Stimulated activated CD8-positive, alpha-beta memory T cell treated with anti-CD3 and anti-CD28 coated beads, Interleukin-7, amount 100 ng/mL, for 24 hours (primary cell): ENCODE measurements at regions not wholly inside any gene's neighbourhood (a gene's known extent, or its start where the extent isn't known, plus 50 kb on each side); places are given as distances from the start of the nearest gene placed in this dataset.
"Not testable (repeated sequence)": the region's sequence is repeated elsewhere in the genome, so short reads cannot be mapped to it uniquely, and the experiment has no call there.

Source experiments
- DNase-seq: peaks from one replicate; pipeline ENCODE4 v3.0.0-alpha.2; 2020; ENCODE audit warnings: low read depth

DNA sequence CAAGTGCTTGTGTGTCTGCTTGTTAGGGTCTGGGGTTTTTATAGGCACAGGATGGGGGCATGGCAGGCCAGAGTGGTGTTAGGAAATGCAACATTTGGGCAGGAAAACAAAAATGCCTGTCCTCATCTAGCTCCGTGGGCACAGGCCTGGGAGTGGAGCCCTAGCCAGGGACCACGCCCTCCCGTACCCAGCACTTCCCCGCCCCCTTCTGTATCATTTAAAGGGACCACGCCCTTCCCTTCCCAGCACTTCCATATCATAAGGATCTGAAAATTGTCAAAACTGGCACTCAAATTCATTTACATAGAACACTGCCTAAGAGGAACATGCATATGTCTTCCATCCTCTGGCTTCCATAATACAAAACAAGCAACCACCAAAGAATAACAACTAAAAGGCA lies 185.8 kb downstream of the B3GLCT start:
- DNase-seq, result no peak

- no peak for DNase-seq
Observed at GRCh38 chr13:31394506-31394905, 194.7 kb downstream of the B3GLCT start.

DNA sequence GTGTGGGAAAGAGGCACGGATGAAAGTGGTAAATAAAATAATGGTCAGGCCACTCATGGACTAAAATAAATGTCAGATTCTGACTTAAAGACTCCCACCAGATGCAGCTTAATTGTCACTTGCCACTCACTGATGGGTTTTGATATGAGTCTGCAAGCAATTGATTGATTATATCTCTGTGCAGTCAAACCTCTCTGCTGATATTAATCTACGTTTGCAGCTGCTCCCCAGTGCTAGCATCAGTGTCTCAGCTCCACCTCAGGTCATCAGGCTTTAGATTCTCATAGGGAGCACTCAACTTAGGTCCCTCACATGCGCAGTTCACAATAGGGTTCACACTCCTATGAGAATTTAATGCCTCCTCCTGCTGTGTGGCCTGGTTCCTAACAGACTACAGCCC lies 195.3 kb downstream of the B3GLCT start:
- no peak for DNase-seq

- no peak for DNase-seq
Observed at GRCh38 chr13:31399690-31400089, 199.9 kb downstream of the B3GLCT start.

DNA sequence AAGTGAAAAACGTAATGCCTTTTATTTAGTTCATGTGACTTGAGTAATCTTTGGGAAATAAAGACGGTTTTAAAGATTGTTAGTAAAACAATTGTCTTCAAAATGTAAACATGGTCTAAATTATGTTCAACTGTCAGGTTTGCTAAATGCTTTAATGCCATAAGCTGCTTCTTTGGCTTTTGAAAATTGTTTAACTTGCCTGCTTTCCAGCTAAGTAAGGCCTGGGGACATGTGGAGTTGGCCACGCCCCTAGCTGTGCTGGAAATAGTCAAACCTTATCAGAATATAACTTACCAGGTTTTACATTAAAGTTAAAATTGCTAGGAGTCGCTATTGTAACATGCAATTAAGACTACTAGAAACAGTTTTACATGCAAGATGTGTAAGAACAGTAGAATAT lies 203.9 kb downstream of the B3GLCT start:
- not testable (repeated sequence) for DNase-seq

GRCh38 chr13:31408927-31409326 lies 209.2 kb downstream of the B3GLCT start:
- DNase-seq, result no peak

GRCh38 chr13:31409678-31410356 lies 210.0 kb downstream of the B3GLCT start:
- DNase-seq, result no peak

GRCh38 chr13:31413516-31413915 lies 213.7 kb downstream of the B3GLCT start:
- no peak for DNase-seq

- no peak for DNase-seq
Observed at GRCh38 chr13:31416066-31416465, 216.3 kb downstream of the B3GLCT start.

GRCh38 chr13:31418186-31418585 lies 218.4 kb downstream of the B3GLCT start:
- no peak for DNase-seq

DNA sequence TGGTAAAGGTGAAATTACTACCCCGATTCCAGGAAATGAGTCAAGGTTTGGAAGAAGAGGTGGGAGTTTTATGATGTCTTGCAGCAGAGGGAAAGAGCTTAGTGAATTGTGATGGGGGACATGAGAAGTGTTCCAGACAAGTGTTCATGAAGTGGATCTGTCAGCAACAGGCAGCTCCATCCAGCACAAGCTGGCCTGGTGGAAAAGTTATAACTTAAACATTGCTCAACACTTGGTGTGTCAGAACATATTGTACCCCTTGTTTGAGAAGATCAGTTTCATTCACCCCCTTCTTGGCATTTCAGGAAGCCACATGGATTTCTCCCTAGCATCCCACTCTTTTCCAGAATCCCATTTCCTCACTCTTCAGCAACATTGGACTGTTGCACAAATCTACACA lies 222.0 kb downstream of the B3GLCT start:
- no peak for DNase-seq

DNA sequence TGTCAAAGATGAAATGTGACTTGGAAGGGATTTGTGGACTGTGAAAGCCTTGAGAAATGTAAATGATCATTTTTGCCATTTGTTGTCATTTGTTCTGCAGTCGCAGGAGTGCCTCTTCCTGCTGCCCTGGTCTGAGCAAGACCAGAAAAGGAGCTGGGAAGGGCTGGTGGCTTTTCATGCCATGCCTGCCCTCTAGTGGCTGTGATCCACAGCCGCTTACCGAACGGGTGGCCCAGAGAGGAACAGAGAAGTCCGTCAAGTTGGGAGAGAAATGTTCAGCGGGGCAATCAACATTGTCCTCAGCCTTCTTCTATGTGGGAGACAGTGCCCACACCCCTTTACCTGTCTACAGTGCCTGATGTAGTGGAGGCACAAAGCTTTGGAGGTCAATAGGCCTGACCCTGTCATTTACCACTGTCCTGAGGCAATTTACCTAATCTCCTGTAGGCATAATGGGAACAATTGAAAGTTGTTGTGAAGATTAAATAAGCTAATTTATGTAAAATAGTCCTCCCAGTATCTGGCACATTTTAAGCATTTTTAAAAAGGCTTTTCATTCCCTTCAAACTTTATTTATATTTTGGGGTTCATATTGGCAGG lies 224.5 kb downstream of the B3GLCT start:
- DNase-seq, result peak; percentile 20

DNA sequence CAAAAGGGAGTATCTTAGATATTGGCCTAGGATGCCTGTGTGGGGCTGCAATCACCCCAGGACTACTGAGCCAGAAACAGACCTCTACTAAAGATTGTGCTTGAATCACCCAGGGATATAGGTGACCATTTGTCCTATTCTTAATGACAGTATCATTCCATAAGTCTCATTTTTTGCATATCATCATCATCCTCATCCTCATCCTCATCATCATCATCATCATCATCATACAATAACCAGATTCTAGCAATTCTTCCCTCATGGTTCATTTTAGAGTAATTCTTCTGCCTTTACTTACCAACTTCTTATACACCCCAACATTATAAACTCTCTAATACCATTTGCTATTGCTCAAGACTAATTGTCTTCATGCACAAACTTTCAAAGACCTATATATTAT lies 226.6 kb downstream of the B3GLCT start:
- no peak for DNase-seq

GRCh38 chr13:31427151-31428100 lies 227.7 kb downstream of the B3GLCT start:
- DNase-seq, result no peak

DNA sequence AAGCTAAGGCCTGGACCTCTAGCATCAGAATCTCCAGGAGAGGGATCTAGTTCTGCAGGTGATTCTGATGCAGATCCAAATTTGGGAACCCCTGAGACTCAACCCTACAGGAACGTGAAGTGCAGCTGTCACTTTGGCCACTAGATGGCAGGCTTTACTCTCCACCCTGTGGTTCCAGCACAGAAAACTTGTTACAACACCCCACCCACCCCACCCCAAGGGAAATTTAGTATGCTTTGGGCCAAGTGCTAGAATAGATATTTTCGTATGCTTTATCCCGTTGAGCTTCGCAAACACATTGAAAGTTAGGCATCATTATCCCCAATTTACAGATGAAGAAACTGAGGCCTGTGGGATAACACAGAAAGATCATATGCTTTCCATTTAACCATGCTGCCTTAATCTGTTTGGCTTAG lies 232.0 kb downstream of the B3GLCT start:
- DNase-seq, result peak; percentile 33

DNA sequence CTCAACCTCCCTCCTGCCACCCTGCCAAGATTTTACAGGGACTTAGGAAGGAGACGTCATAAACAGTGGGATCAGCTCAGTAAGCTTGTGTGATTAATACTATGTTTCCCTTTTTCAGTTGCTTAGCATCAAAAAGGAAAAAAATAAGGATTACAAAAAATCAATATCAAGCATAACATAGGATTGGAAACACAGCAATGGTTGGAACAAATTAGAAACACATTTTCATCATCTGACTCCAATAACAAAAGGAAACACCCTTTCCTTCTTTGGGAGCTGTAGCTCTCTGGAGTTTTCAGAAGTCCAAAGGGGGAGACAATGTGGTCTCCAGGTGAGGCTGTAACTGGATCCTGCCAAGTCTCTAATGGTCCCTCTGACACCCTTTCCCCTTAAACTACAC lies 233.4 kb downstream of the B3GLCT start:
- DNase-seq, result no peak

DNA sequence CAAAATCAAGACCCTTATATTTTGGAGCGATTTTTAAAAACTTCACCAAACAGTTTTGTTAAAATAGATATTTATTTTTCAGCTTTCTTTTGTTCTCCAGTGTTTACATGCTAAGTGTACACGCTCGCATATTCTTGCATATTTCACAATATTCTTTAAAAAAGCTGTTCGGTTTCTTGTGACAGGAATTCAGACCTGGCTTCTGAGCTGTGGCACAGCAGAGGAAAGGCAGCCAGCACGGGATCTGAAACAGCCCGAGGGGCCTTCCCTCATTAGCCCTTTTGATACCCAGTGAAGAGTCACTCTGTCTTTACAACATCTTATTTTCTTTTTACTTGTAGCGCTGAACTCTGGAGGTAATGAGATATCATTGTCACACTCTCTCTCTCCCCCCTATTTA lies 234.0 kb downstream of the B3GLCT start:
- DNase-seq, result no peak

GRCh38 chr13:31434613-31435012 lies 234.8 kb downstream of the B3GLCT start:
- DNase-seq, result no peak

DNA sequence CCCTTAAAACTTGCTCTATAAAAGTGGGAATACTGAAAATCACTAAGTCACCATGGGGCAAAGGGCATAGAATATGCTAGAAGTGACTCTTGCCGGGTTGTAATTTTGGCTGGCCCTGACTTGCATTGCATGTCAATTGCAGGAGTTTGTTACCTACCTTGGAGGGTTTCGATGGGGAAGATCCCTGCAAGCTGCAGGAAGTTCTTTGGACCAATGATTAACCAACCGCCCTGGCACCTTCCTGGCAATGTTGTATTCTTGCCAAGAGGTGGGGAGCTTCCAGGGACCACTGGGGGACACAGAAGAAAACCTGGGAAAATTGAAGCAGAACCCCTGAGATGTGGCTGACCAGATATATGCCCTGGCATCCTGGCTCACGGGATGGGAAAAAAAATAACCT lies 235.8 kb downstream of the B3GLCT start:
- DNase-seq, result no peak

DNA sequence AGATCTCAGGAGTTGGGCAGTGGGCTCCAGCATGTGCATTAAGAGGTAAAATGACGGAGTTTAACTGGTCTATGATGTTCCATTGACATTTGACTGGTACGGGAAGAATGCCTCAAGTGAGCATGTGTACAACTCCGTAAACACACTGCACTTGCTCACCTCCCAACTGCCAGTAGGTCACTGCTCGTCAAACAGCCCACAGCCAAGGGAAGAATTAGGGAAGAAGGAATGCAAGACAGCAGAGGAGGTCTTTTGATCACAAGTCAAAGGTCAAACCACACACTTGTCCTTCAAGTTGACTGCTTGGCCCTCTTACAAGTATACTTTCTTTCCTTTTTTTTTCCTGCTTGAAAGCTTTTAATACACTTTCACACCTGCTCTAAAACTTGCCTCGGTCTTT lies 236.7 kb downstream of the B3GLCT start:
- DNase-seq, result no peak

DNA sequence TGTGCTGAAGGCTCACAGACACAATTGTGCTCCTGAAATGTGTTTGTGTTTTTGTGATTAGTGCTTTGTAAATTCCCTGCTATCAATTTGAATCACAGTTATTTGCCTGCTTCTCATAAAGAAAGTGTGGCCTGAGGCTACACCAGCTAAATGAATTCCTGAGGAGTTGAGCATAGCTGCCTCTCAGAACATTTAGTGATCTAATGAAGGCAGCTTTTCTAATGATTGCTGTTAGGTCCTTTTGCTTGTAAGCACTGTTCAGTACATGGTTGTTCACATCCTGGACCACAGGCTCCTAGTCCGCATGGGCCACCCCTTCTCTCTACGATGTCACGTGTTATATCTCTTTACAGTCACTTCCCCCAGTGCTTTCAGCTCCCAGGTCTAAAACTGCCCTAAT lies 238.2 kb downstream of the B3GLCT start:
- DNase-seq, result no peak

DNA sequence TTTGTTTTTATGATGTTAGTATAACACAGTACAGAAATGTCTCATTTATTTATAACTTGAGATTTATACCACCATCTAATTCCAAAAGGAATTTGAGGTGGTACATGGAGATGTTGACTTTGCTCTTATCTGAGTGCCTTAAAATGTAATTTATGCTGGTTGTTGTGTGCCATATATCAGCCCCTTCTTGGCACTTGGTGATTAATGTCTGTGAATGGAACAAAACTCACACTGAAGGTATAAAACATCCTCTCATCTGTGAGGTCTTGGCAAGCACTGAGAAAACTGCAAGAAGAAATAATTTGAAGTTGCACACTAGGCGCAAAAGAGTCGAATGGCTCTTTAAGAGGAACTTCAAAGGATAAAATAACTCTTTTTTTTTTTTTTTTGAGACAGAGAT lies 240.4 kb downstream of the B3GLCT start:
- DNase-seq, result no peak
